Activated T-helper 17 cell treated with anti-CD3 and anti-CD28 coated beads, Interleukin-2, amount 50 U/mL, for 72 hours (primary cell): ENCODE measurements at regions not wholly inside any gene's neighbourhood (a gene's known extent, or its start where the extent isn't known, plus 50 kb on each side); places are given as distances from the start of the nearest gene placed in this dataset.
"Not testable (repeated sequence)": the region's sequence is repeated elsewhere in the genome, so short reads cannot be mapped to it uniquely, and the experiment has no call there.

Source experiments
- ATAC-seq: fragments of 150-1000 bp; cut with Tn5 transposase; replicated peaks from 2 replicates; pipeline ENCODE4 v1.10.0; 2021; ENCODE audit warnings: mild to moderate bottlenecking, moderate library complexity
- H3K27ac Mint-ChIP-seq: one replicate; pipeline ENCODE4 v1.8.0; 2022; ENCODE audit warnings: mixed read lengths
- H3K27me3 Mint-ChIP-seq: one replicate; pipeline ENCODE4 v1.8.0; 2022; ENCODE audit warnings: mixed read lengths
- H3K36me3 Mint-ChIP-seq: one replicate; pipeline ENCODE4 v1.8.0; 2022; ENCODE audit warnings: low read depth, mild to moderate bottlenecking, mixed read lengths
- H3K4me1 Mint-ChIP-seq: one replicate; pipeline ENCODE4 v1.8.0; 2022; ENCODE audit warnings: mixed read lengths
- H3K4me3 Mint-ChIP-seq: one replicate; pipeline ENCODE4 v1.8.0; 2022; ENCODE audit warnings: mild to moderate bottlenecking, mixed read lengths
- H3K9me3 Mint-ChIP-seq: one replicate; pipeline ENCODE4 v1.8.0; 2022; ENCODE audit warnings: mixed read lengths

GRCh38 chr6:131336596-131336995 is 201.3 kb downstream of the AKAP7 start:
- Mint-ChIP-seq H3K27me3 (no peaks in the 10 kb centered on the region), H3K36me3 (no peaks in the 10 kb centered on the region), H3K4me3 (no peak overlapping the region), H3K4me1 (no peaks in the 10 kb centered on the region), H3K27ac (no peak overlapping the region), H3K9me3 (no peaks in the 10 kb centered on the region)
- ATAC-seq: no peak

- H3K36me3 Mint-ChIP-seq, H3K27ac Mint-ChIP-seq, H3K4me1 Mint-ChIP-seq, H3K27me3 Mint-ChIP-seq, H3K9me3 Mint-ChIP-seq, H3K4me3 Mint-ChIP-seq, ATAC-seq: not testable (repeated sequence)
Measured at GRCh38 chr6:131346896-131347295, 211.6 kb downstream of the AKAP7 start.

GRCh38 chr6:131348572-131348971 is 213.3 kb downstream of the AKAP7 start:
- H3K27ac Mint-ChIP-seq: no peak overlapping the region
- no peaks in the 10 kb centered on the region for H3K36me3 Mint-ChIP-seq
- H3K27me3 Mint-ChIP-seq: no peaks in the 10 kb centered on the region
- H3K9me3 Mint-ChIP-seq: no peaks in the 10 kb centered on the region
- no peak for ATAC-seq
- H3K4me3 Mint-ChIP-seq: no peak overlapping the region
- H3K4me1 Mint-ChIP-seq: no peaks in the 10 kb centered on the region

GRCh38 chr6:131349199-131349598 is 213.9 kb downstream of the AKAP7 start:
- no peaks in the 10 kb centered on the region for H3K4me1 Mint-ChIP-seq
- H3K9me3 Mint-ChIP-seq: no peaks in the 10 kb centered on the region
- no peaks in the 10 kb centered on the region for H3K27me3 Mint-ChIP-seq
- H3K36me3 Mint-ChIP-seq: no peaks in the 10 kb centered on the region
- no peak overlapping the region for H3K4me3 Mint-ChIP-seq
- ATAC-seq: no peak
- no peak overlapping the region for H3K27ac Mint-ChIP-seq

- peaks cover 5% of the 10 kb centered on the region for H3K36me3 Mint-ChIP-seq
Measured at GRCh38 chr6:131353106-131353505, 217.8 kb downstream of the AKAP7 start.

GRCh38 chr6:131353876-131354275 is 218.6 kb downstream of the AKAP7 start:
- Mint-ChIP-seq H3K4me1 (no peaks in the 10 kb centered on the region), H3K27ac (no peak overlapping the region), H3K9me3 (no peaks in the 10 kb centered on the region), H3K4me3 (no peak overlapping the region), H3K27me3 (no peaks in the 10 kb centered on the region), H3K36me3 (peaks cover 5% of the 10 kb centered on the region)
- no peak for ATAC-seq

More at GRCh38 chr6:131353106-131353505, 217.8 kb downstream of the AKAP7 start:
- Mint-ChIP-seq H3K4me1 (no peaks in the 10 kb centered on the region), H3K27ac (no peak overlapping the region), H3K4me3 (no peak overlapping the region), H3K9me3 (no peaks in the 10 kb centered on the region), H3K27me3 (no peaks in the 10 kb centered on the region)
- ATAC-seq: no peak

- H3K27ac Mint-ChIP-seq: no peak overlapping the region
- no peak overlapping the region for H3K4me3 Mint-ChIP-seq
- H3K36me3 Mint-ChIP-seq: peaks cover 5% of the 10 kb centered on the region
- H3K9me3 Mint-ChIP-seq: no peaks in the 10 kb centered on the region
- no peaks in the 10 kb centered on the region for H3K4me1 Mint-ChIP-seq
- H3K27me3 Mint-ChIP-seq: no peaks in the 10 kb centered on the region
- no peak for ATAC-seq
Measured at GRCh38 chr6:131354356-131354755, 218.7 kb upstream of the ARG1 start.

- Mint-ChIP-seq H3K27me3 (no peaks in the 10 kb centered on the region), H3K4me1 (no peaks in the 10 kb centered on the region), H3K9me3 (no peaks in the 10 kb centered on the region), H3K36me3 (peaks cover 5% of the 10 kb centered on the region), H3K27ac (no peak overlapping the region), H3K4me3 (no peak overlapping the region)
- no peak for ATAC-seq
Measured at GRCh38 chr6:131356161-131356560, 216.9 kb upstream of the ARG1 start.

- Mint-ChIP-seq H3K27me3 (no peaks in the 10 kb centered on the region), H3K27ac (no peak overlapping the region), H3K36me3 (peaks cover 5% of the 10 kb centered on the region), H3K9me3 (no peaks in the 10 kb centered on the region), H3K4me1 (no peaks in the 10 kb centered on the region), H3K4me3 (no peak overlapping the region)
- ATAC-seq: no peak
Measured at GRCh38 chr6:131357501-131357900, 215.5 kb upstream of the ARG1 start.

- H3K4me1 Mint-ChIP-seq: no peaks in the 10 kb centered on the region
- peaks cover 5% of the 10 kb centered on the region for H3K36me3 Mint-ChIP-seq
- ATAC-seq: no peak
- no peaks in the 10 kb centered on the region for H3K9me3 Mint-ChIP-seq
- H3K4me3 Mint-ChIP-seq: no peak overlapping the region
- no peak overlapping the region for H3K27ac Mint-ChIP-seq
- H3K27me3 Mint-ChIP-seq: no peaks in the 10 kb centered on the region
Measured at GRCh38 chr6:131362070-131362469, 211.0 kb upstream of the ARG1 start.

GRCh38 chr6:131362696-131363095 is 210.3 kb upstream of the ARG1 start:
- Mint-ChIP-seq H3K36me3 (peaks cover 1% of the 10 kb centered on the region), H3K9me3 (no peaks in the 10 kb centered on the region), H3K27ac (no peak overlapping the region), H3K27me3 (no peaks in the 10 kb centered on the region), H3K4me1 (no peaks in the 10 kb centered on the region), H3K4me3 (no peak overlapping the region)
- no peak for ATAC-seq

GRCh38 chr6:131363947-131364834 is 208.8 kb upstream of the ARG1 start:
- no peak for ATAC-seq
- no peak overlapping the region for H3K27ac Mint-ChIP-seq
- no peaks in the 10 kb centered on the region for H3K4me1 Mint-ChIP-seq
- no peaks in the 10 kb centered on the region for H3K36me3 Mint-ChIP-seq
- no peak overlapping the region for H3K4me3 Mint-ChIP-seq
- no peaks in the 10 kb centered on the region for H3K27me3 Mint-ChIP-seq
- H3K9me3 Mint-ChIP-seq: no peaks in the 10 kb centered on the region

GRCh38 chr6:131366223-131366622 is 206.8 kb upstream of the ARG1 start:
- Mint-ChIP-seq H3K4me1 (no peaks in the 10 kb centered on the region), H3K36me3 (no peaks in the 10 kb centered on the region), H3K4me3 (no peak overlapping the region), H3K27me3 (no peaks in the 10 kb centered on the region), H3K27ac (no peak overlapping the region), H3K9me3 (no peaks in the 10 kb centered on the region)
- ATAC-seq: no peak

GRCh38 chr6:131367206-131367873 is 205.7 kb upstream of the ARG1 start:
- no peaks in the 10 kb centered on the region for H3K4me1 Mint-ChIP-seq
- no peaks in the 10 kb centered on the region for H3K27me3 Mint-ChIP-seq
- H3K9me3 Mint-ChIP-seq: no peaks in the 10 kb centered on the region
- no peaks in the 10 kb centered on the region for H3K36me3 Mint-ChIP-seq
- ATAC-seq: no peak
- H3K27ac Mint-ChIP-seq: no peak overlapping the region
- H3K4me3 Mint-ChIP-seq: no peak overlapping the region

- Mint-ChIP-seq H3K27ac (no peak overlapping the region), H3K27me3 (no peaks in the 10 kb centered on the region), H3K9me3 (no peaks in the 10 kb centered on the region), H3K36me3 (no peaks in the 10 kb centered on the region), H3K4me3 (no peak overlapping the region), H3K4me1 (no peaks in the 10 kb centered on the region)
- no peak for ATAC-seq
Measured at GRCh38 chr6:131368198-131368911, 204.7 kb upstream of the ARG1 start.
